ENCODE measurements at regions not wholly inside any gene's neighbourhood (a gene's known extent, or its start where the extent isn't known, plus 50 kb on each side); places are given as distances from the start of the nearest gene placed in this dataset.

- TF ChIP-seq EP300 (IDR thresholded peaks at IDR 0.05; ENCODE audit: borderline replicate concordance) (no peak), CREB1 (IDR thresholded peaks at IDR 0.05; ENCODE audit: low read depth) (no peak), TCF12 (IDR thresholded peaks at IDR 0.05; ENCODE audit: low read depth) (no peak), YY1 (IDR thresholded peaks at IDR 0.05; ENCODE audit: low read depth) (no peak)
Observed at GRCh38 chr2:7613831-7614230, 696.6 kb downstream of the RNF144A start.

GRCh38 chr2:7618031-7618430 is 700.8 kb downstream of the RNF144A start:
- no peak for TF ChIP-seq USF1 (IDR thresholded peaks at IDR 0.05)
- no peak for TF ChIP-seq NFIC (IDR thresholded peaks at IDR 0.05)
- TF ChIP-seq FOXM1 (IDR thresholded peaks at IDR 0.05; ENCODE audit: borderline replicate concordance, low read depth), result no peak

- TF ChIP-seq NFIC (IDR thresholded peaks at IDR 0.05) (no peak), CEBPB (IDR thresholded peaks at IDR 0.05) (no peak), REST (IDR thresholded peaks at IDR 0.05; ENCODE audit: low read depth) (no peak), EP300 (IDR thresholded peaks at IDR 0.05; ENCODE audit: borderline replicate concordance) (no peak), YY1 (IDR thresholded peaks at IDR 0.05; ENCODE audit: low read depth) (no peak), USF1 (IDR thresholded peaks at IDR 0.05) (no peak)
Observed at GRCh38 chr2:7619203-7619970, 702.2 kb downstream of the RNF144A start.

DNA sequence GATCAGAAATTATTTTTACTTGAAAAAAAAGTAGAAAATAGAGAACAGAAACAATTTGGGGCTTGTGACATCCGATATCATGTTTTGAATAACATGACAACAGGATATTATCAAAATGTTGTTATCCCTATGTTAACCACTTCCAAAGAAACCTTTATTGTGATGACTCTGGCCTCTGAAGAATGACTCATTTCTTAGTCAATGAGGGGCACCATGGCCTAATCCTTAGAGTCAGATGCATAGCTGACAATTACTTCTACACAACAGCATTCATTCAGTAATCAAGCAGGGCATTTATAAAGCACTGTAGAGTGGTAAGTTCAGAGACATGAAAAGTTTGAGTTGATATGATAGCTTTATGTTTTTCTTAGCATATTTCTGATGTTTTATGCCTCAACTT is 703.0 kb downstream of the RNF144A start:
- TF ChIP-seq RAD21 (IDR thresholded peaks at IDR 0.05; ENCODE audit: low read depth) (no peak), TEAD4 (IDR thresholded peaks at IDR 0.05) (no peak), REST (IDR thresholded peaks at IDR 0.05; ENCODE audit: low read depth) (no peak), YY1 (IDR thresholded peaks at IDR 0.05; ENCODE audit: low read depth) (no peak), TAF1 (IDR thresholded peaks at IDR 0.05; ENCODE audit: low read depth) (no peak), EP300 (IDR thresholded peaks at IDR 0.05; ENCODE audit: borderline replicate concordance) (no peak), USF1 (IDR thresholded peaks at IDR 0.05) (no peak), MAX (IDR thresholded peaks at IDR 0.05) (no peak), EGR1 (IDR thresholded peaks at IDR 0.05) (no peak), CREB1 (IDR thresholded peaks at IDR 0.05; ENCODE audit: low read depth) (no peak), TCF12 (IDR thresholded peaks at IDR 0.05; ENCODE audit: low read depth) (no peak), CEBPB (IDR thresholded peaks at IDR 0.05) (no peak), FOXM1 (IDR thresholded peaks at IDR 0.05; ENCODE audit: borderline replicate concordance, low read depth) (no peak), NFIC (IDR thresholded peaks at IDR 0.05) (no peak), ZBTB7A (IDR thresholded peaks at IDR 0.05; ENCODE audit: low read depth) (no peak)

DNA sequence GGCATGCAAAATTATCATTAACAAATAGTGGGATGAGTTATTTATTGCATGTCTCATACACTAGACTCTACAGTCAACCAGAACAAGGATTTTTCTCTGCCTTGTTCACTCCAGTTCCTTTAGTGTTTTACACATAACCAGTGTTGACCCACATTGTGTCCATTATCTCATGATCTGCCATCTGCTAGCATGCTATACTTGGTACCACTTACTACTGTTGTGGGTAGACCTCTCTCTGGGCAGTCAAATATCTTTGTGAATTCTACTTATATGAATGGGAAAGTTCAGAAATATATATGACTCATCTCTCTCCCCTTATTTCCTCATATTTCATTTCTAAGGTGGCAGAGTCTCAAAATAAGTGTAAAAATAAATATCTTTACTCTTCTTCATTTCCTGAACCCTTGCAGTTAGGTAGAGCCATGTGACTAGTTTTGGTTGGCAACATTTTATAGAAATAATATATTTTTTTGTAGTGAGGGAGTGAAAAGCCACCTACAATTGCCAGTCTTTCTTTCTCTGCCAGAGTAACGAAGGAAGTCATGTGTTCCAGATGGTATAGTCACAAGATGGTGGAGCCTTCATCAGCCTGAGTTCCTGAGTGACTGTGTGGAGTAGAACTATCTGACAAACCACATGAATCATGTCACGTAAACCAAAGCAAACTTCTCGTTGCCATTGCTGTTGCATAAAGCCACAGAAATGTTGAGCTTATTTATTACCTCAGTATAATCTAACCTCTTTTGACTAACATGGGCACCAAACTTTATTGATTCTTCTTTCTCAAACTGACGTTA is 704.0 kb downstream of the RNF144A start:
- TF ChIP-seq CREB1 (IDR thresholded peaks at IDR 0.05; ENCODE audit: low read depth) (no peak), USF1 (IDR thresholded peaks at IDR 0.05) (no peak), YY1 (IDR thresholded peaks at IDR 0.05; ENCODE audit: low read depth) (no peak), EGR1 (IDR thresholded peaks at IDR 0.05) (no peak), MAX (IDR thresholded peaks at IDR 0.05) (no peak), CEBPB (IDR thresholded peaks at IDR 0.05) (no peak), EP300 (IDR thresholded peaks at IDR 0.05; ENCODE audit: borderline replicate concordance) (no peak), RAD21 (IDR thresholded peaks at IDR 0.05; ENCODE audit: low read depth) (no peak), TCF12 (IDR thresholded peaks at IDR 0.05; ENCODE audit: low read depth) (no peak), REST (IDR thresholded peaks at IDR 0.05; ENCODE audit: low read depth) (no peak), ZBTB7A (IDR thresholded peaks at IDR 0.05; ENCODE audit: low read depth) (no peak), TEAD4 (IDR thresholded peaks at IDR 0.05) (no peak), FOXM1 (IDR thresholded peaks at IDR 0.05; ENCODE audit: borderline replicate concordance, low read depth) (no peak), TAF1 (IDR thresholded peaks at IDR 0.05; ENCODE audit: low read depth) (no peak), NFIC (IDR thresholded peaks at IDR 0.05) (no peak)
